ENCODE measurements at regions not wholly inside any gene's neighbourhood (a gene's known extent, or its start where the extent isn't known, plus 50 kb on each side); places are given as distances from the start of the nearest gene placed in this dataset.

- Histone ChIP-seq H3K4me3 (ENCODE audit: control insufficient read depth in 2 of 3, extremely low read depth in 1 of 3, insufficient read depth in 2 of 3, low read depth in 1 of 3, low read length in 3 of 3) (no peak overlapping the region), H3K27me3 (ENCODE audit: control insufficient read depth, extremely low read depth, insufficient read depth, low read length) (no peaks in the 10 kb centered on the region), H3K9ac (ENCODE audit: control insufficient read depth, extremely low read depth, insufficient read depth, low read length) (no peak overlapping the region), H4K20me1 (ENCODE audit: control insufficient read depth, extremely low read depth, insufficient read depth, low read length) (no peaks in the 10 kb centered on the region), H3K27ac (ENCODE audit: control insufficient read depth, insufficient read depth, low read length) (no peak overlapping the region), H3K4me1 (ENCODE audit: control insufficient read depth, extremely low read depth, insufficient read depth, low read length) (no peaks in the 10 kb centered on the region), H3K4me2 (ENCODE audit: control insufficient read depth, extremely low read depth, insufficient read depth, low read depth, low read length) (no peak overlapping the region), H3K79me2 (ENCODE audit: control insufficient read depth, insufficient read depth, low read length) (no peaks in the 10 kb centered on the region), H2AFZ (ENCODE audit: control insufficient read depth, low read length) (no peak overlapping the region), H3K9me1 (ENCODE audit: control insufficient read depth, extremely low read depth, insufficient read depth, low read length) (no peaks in the 10 kb centered on the region), H3K9me3 (ENCODE audit: control insufficient read depth, low read depth, low read length) (no peaks in the 10 kb centered on the region), H3K36me3 (ENCODE audit: control insufficient read depth in 2 of 2, extremely low read depth in 1 of 2, insufficient read depth in 2 of 2, low read length in 2 of 2) (no peaks in the 10 kb centered on the region)
- DNase-seq (ENCODE audit: low read depth, low spot score) (no peak), FAIRE-seq (no peak)
- no peak for TF ChIP-seq CTCF (optimal IDR thresholded peaks at IDR 0.05 in 1 of 3, IDR thresholded peaks at IDR 0.05 in 1 of 3, conservative IDR thresholded peaks at IDR 0.05 in 1 of 3; ENCODE audit: extremely low read depth in 1 of 3, insufficient read depth in 2 of 3, low read length in 3 of 3)
- no peak for TF ChIP-seq EZH2 (IDR thresholded peaks at IDR 0.05; ENCODE audit: low read length)
- dilution Hi-C loops (cut with MboI; ENCODE audit: extremely low pct_ligation_motif_present, low sequenced_read_pairs) = no loop called here
These were observed 1065.2 kb downstream of the JRKL start for GRCh38 chr11:97454988-97455387.

- H3K9me1 ChIP-seq (ENCODE audit: control insufficient read depth, extremely low read depth, insufficient read depth, low read length) = no peaks in the 10 kb centered on the region
- H3K9ac ChIP-seq (ENCODE audit: control insufficient read depth, extremely low read depth, insufficient read depth, low read length) = no peak overlapping the region
- FAIRE-seq (no peak), DNase-seq (ENCODE audit: low read depth, low spot score) (no peak)
- H3K9me3 ChIP-seq (ENCODE audit: control insufficient read depth, low read depth, low read length) = no peaks in the 10 kb centered on the region
- no peak overlapping the region for H3K27ac ChIP-seq (ENCODE audit: control insufficient read depth, insufficient read depth, low read length)
- H3K4me2 ChIP-seq (ENCODE audit: control insufficient read depth, extremely low read depth, insufficient read depth, low read depth, low read length) = no peak overlapping the region
- H3K27me3 ChIP-seq (ENCODE audit: control insufficient read depth, extremely low read depth, insufficient read depth, low read length) = no peaks in the 10 kb centered on the region
- H2AFZ ChIP-seq (ENCODE audit: control insufficient read depth, low read length) = no peak overlapping the region
- no peaks in the 10 kb centered on the region for H3K4me1 ChIP-seq (ENCODE audit: control insufficient read depth, extremely low read depth, insufficient read depth, low read length)
- H4K20me1 ChIP-seq (ENCODE audit: control insufficient read depth, extremely low read depth, insufficient read depth, low read length) = no peaks in the 10 kb centered on the region
- no peak for TF ChIP-seq CTCF (optimal IDR thresholded peaks at IDR 0.05 in 1 of 3, IDR thresholded peaks at IDR 0.05 in 1 of 3, conservative IDR thresholded peaks at IDR 0.05 in 1 of 3; ENCODE audit: extremely low read depth in 1 of 3, insufficient read depth in 2 of 3, low read length in 3 of 3)
- no peak for TF ChIP-seq EZH2 (IDR thresholded peaks at IDR 0.05; ENCODE audit: low read length)
- H3K79me2 ChIP-seq (ENCODE audit: control insufficient read depth, insufficient read depth, low read length) = no peaks in the 10 kb centered on the region
- H3K36me3 ChIP-seq (ENCODE audit: control insufficient read depth in 2 of 2, extremely low read depth in 1 of 2, insufficient read depth in 2 of 2, low read length in 2 of 2) = no peaks in the 10 kb centered on the region
- no peak overlapping the region for H3K4me3 ChIP-seq (ENCODE audit: control insufficient read depth in 2 of 3, extremely low read depth in 1 of 3, insufficient read depth in 2 of 3, low read depth in 1 of 3, low read length in 3 of 3)
- dilution Hi-C loops (cut with MboI; ENCODE audit: extremely low pct_ligation_motif_present, low sequenced_read_pairs) = no loop called here
These were observed 1070.3 kb downstream of the JRKL start for GRCh38 chr11:97460091-97460490.
